ENCODE measurements at regions not wholly inside any gene's neighbourhood (a gene's known extent, or its start where the extent isn't known, plus 50 kb on each side); places are given as distances from the start of the nearest gene placed in this dataset.

GRCh38 chr2:37738266-37738885 is 66.9 kb upstream of the CDC42EP3 start:
- TF ChIP-seq CTCF (conservative IDR thresholded peaks at IDR 0.05) (no peak), EZH2 (IDR thresholded peaks at IDR 0.05; ENCODE audit: low read depth) (no peak)
